ENCODE measurements at regions not wholly inside any gene's neighbourhood (a gene's known extent, or its start where the extent isn't known, plus 50 kb on each side); places are given as distances from the start of the nearest gene placed in this dataset.

GRCh38 chr3:128556384-128556783 is 63.4 kb upstream of the GATA2 start:
- 94% methylated on average over 9 to 10 of the region's 10 CpGs for WGBS, 2 experiments (ENCODE audit: insufficient coverage in 2 of 2)
- H3K9me3 ChIP-seq (ENCODE audit: control insufficient read depth, low read length) = no peaks in the 10 kb centered on the region
- no peak overlapping the region for H3K4me3 ChIP-seq (ENCODE audit: extremely low read depth, insufficient read depth, low read length, poor library complexity, severe bottlenecking)
- H3K4me1 ChIP-seq (ENCODE audit: control insufficient read depth, insufficient read depth, low read length, poor library complexity, severe bottlenecking) = peaks cover 15% of the 10 kb centered on the region
- H3K27ac ChIP-seq (ENCODE audit: low read depth, low read length, severe bottlenecking) = no peak overlapping the region
- H3K36me3 ChIP-seq (ENCODE audit: control insufficient read depth, insufficient read depth, low read length) = no peaks in the 10 kb centered on the region

GRCh38 chr3:128555841-128556240 is 62.8 kb upstream of the GATA2 start:
- Histone ChIP-seq H3K4me1 (ENCODE audit: control insufficient read depth, insufficient read depth, low read length, poor library complexity, severe bottlenecking) (peaks cover 15% of the 10 kb centered on the region), H3K4me3 (ENCODE audit: extremely low read depth, insufficient read depth, low read length, poor library complexity, severe bottlenecking) (no peak overlapping the region)
- WGBS, 2 experiments (ENCODE audit: insufficient coverage in 2 of 2) = 93% methylated on average over 8 of the region's 17 CpGs; no CpG with 5 or more reads in 1 of the 2 experiments

GRCh38 chr3:128555098-128555825 is 62.3 kb upstream of the GATA2 start:
- Histone ChIP-seq H3K4me1 (ENCODE audit: control insufficient read depth, insufficient read depth, low read length, poor library complexity, severe bottlenecking) (peaks cover 15% of the 10 kb centered on the region), H3K27ac (ENCODE audit: low read depth, low read length, severe bottlenecking) (no peak overlapping the region), H3K36me3 (ENCODE audit: control insufficient read depth, insufficient read depth, low read length) (no peaks in the 10 kb centered on the region), H3K9me3 (ENCODE audit: control insufficient read depth, low read length) (no peaks in the 10 kb centered on the region), H3K4me3 (ENCODE audit: extremely low read depth, insufficient read depth, low read length, poor library complexity, severe bottlenecking) (no peak overlapping the region)
- 42 to 44% methylated on average over 55 to 64 of the region's 68 CpGs for WGBS, 2 experiments (ENCODE audit: insufficient coverage in 2 of 2)

More at GRCh38 chr3:128555841-128556240, 62.8 kb upstream of the GATA2 start:
- no peak overlapping the region for H3K27ac ChIP-seq (ENCODE audit: low read depth, low read length, severe bottlenecking)
- no peaks in the 10 kb centered on the region for H3K36me3 ChIP-seq (ENCODE audit: control insufficient read depth, insufficient read depth, low read length)
- H3K9me3 ChIP-seq (ENCODE audit: control insufficient read depth, low read length) = no peaks in the 10 kb centered on the region

- H3K4me3 ChIP-seq (ENCODE audit: extremely low read depth, insufficient read depth, low read length, poor library complexity, severe bottlenecking) = no peak overlapping the region
- WGBS, 2 experiments (ENCODE audit: insufficient coverage in 2 of 2) = 89 to 91% methylated on average over 25 to 28 of the region's 28 CpGs
- H3K4me1 ChIP-seq (ENCODE audit: control insufficient read depth, insufficient read depth, low read length, poor library complexity, severe bottlenecking) = peaks cover 20% of the 10 kb centered on the region
- H3K9me3 ChIP-seq (ENCODE audit: control insufficient read depth, low read length) = no peaks in the 10 kb centered on the region
- no peak overlapping the region for H3K27ac ChIP-seq (ENCODE audit: low read depth, low read length, severe bottlenecking)
- H3K36me3 ChIP-seq (ENCODE audit: control insufficient read depth, insufficient read depth, low read length) = no peaks in the 10 kb centered on the region
Observed at GRCh38 chr3:128554465-128555097, 61.6 kb upstream of the GATA2 start.

GRCh38 chr3:128554100-128554464 is 61.1 kb upstream of the GATA2 start:
- Histone ChIP-seq H3K36me3 (ENCODE audit: control insufficient read depth, insufficient read depth, low read length) (no peaks in the 10 kb centered on the region), H3K4me3 (ENCODE audit: extremely low read depth, insufficient read depth, low read length, poor library complexity, severe bottlenecking) (no peak overlapping the region), H3K9me3 (ENCODE audit: control insufficient read depth, low read length) (no peaks in the 10 kb centered on the region), H3K27ac (ENCODE audit: low read depth, low read length, severe bottlenecking) (no peak overlapping the region), H3K4me1 (ENCODE audit: control insufficient read depth, insufficient read depth, low read length, poor library complexity, severe bottlenecking) (peaks cover 22% of the 10 kb centered on the region)
- 86 to 90% methylated on average over 4 of the region's 4 CpGs for WGBS, 2 experiments (ENCODE audit: insufficient coverage in 2 of 2)

GRCh38 chr3:128553560-128553959 is 60.6 kb upstream of the GATA2 start:
- Histone ChIP-seq H3K9me3 (ENCODE audit: control insufficient read depth, low read length) (no peaks in the 10 kb centered on the region), H3K4me1 (ENCODE audit: control insufficient read depth, insufficient read depth, low read length, poor library complexity, severe bottlenecking) (peaks cover 27% of the 10 kb centered on the region), H3K27ac (ENCODE audit: low read depth, low read length, severe bottlenecking) (no peak overlapping the region), H3K36me3 (ENCODE audit: control insufficient read depth, insufficient read depth, low read length) (no peaks in the 10 kb centered on the region), H3K4me3 (ENCODE audit: extremely low read depth, insufficient read depth, low read length, poor library complexity, severe bottlenecking) (no peak overlapping the region)
- WGBS, 2 experiments (ENCODE audit: insufficient coverage in 2 of 2) = 85 to 97% methylated on average over 4 of the region's 5 CpGs

- Histone ChIP-seq H3K36me3 (ENCODE audit: control insufficient read depth, insufficient read depth, low read length) (no peaks in the 10 kb centered on the region), H3K9me3 (ENCODE audit: control insufficient read depth, low read length) (no peaks in the 10 kb centered on the region), H3K4me3 (ENCODE audit: extremely low read depth, insufficient read depth, low read length, poor library complexity, severe bottlenecking) (no peak overlapping the region), H3K4me1 (ENCODE audit: control insufficient read depth, insufficient read depth, low read length, poor library complexity, severe bottlenecking) (peaks cover 44% of the 10 kb centered on the region), H3K27ac (ENCODE audit: low read depth, low read length, severe bottlenecking) (no peak overlapping the region)
- WGBS, 2 experiments (ENCODE audit: insufficient coverage in 2 of 2) = 69 to 100% methylated on average over 2 of the region's 4 CpGs
Observed at GRCh38 chr3:128551867-128552266, 58.9 kb upstream of the GATA2 start.

- H3K27ac ChIP-seq (ENCODE audit: low read depth, low read length, severe bottlenecking) = no peak overlapping the region
Observed at GRCh38 chr3:128551451-128551850, 58.5 kb upstream of the GATA2 start.

GRCh38 chr3:128550471-128551126 is 57.6 kb upstream of the GATA2 start:
- no peaks in the 10 kb centered on the region for H3K9me3 ChIP-seq (ENCODE audit: control insufficient read depth, low read length)
- H3K27ac ChIP-seq (ENCODE audit: low read depth, low read length, severe bottlenecking) = no peak overlapping the region
- no peak overlapping the region for H3K4me3 ChIP-seq (ENCODE audit: extremely low read depth, insufficient read depth, low read length, poor library complexity, severe bottlenecking)
- 95 to 98% methylated on average over 6 to 11 of the region's 18 CpGs for WGBS, 2 experiments (ENCODE audit: insufficient coverage in 2 of 2)
- H3K4me1 ChIP-seq (ENCODE audit: control insufficient read depth, insufficient read depth, low read length, poor library complexity, severe bottlenecking) = peaks cover 44% of the 10 kb centered on the region
- H3K36me3 ChIP-seq (ENCODE audit: control insufficient read depth, insufficient read depth, low read length) = no peaks in the 10 kb centered on the region

More at GRCh38 chr3:128551451-128551850, 58.5 kb upstream of the GATA2 start:
- Histone ChIP-seq H3K4me3 (ENCODE audit: extremely low read depth, insufficient read depth, low read length, poor library complexity, severe bottlenecking) (no peak overlapping the region), H3K36me3 (ENCODE audit: control insufficient read depth, insufficient read depth, low read length) (no peaks in the 10 kb centered on the region), H3K9me3 (ENCODE audit: control insufficient read depth, low read length) (no peaks in the 10 kb centered on the region), H3K4me1 (ENCODE audit: control insufficient read depth, insufficient read depth, low read length, poor library complexity, severe bottlenecking) (peaks cover 44% of the 10 kb centered on the region)
- 89 to 93% methylated on average over 9 of the region's 9 CpGs for WGBS, 2 experiments (ENCODE audit: insufficient coverage in 2 of 2)

- no peaks in the 10 kb centered on the region for H3K9me3 ChIP-seq (ENCODE audit: control insufficient read depth, low read length)
- no peak overlapping the region for H3K27ac ChIP-seq (ENCODE audit: low read depth, low read length, severe bottlenecking)
- 85 to 92% methylated on average over 2 of the region's 2 CpGs for WGBS, 2 experiments (ENCODE audit: insufficient coverage in 2 of 2)
- H3K4me3 ChIP-seq (ENCODE audit: extremely low read depth, insufficient read depth, low read length, poor library complexity, severe bottlenecking) = no peak overlapping the region
- peaks cover 44% of the 10 kb centered on the region for H3K4me1 ChIP-seq (ENCODE audit: control insufficient read depth, insufficient read depth, low read length, poor library complexity, severe bottlenecking)
- no peaks in the 10 kb centered on the region for H3K36me3 ChIP-seq (ENCODE audit: control insufficient read depth, insufficient read depth, low read length)
Observed at GRCh38 chr3:128550113-128550440, 57.1 kb upstream of the GATA2 start.

Measured in mesodermal cell (in vitro differentiated cells).